LNCaP clone FGC (cell line): ENCODE measurements at regions not wholly inside any gene's neighbourhood (a gene's known extent, or its start where the extent isn't known, plus 50 kb on each side); places are given as distances from the start of the nearest gene placed in this dataset.
"Not testable (repeated sequence)": the region's sequence is repeated elsewhere in the genome, so short reads cannot be mapped to it uniquely, and the experiment has no call there.

Experiments used
- DNase-seq: peaks from one replicate; pipeline ENCODE4 v3.0.0-alpha.2; 2011; ENCODE audit warnings: low read depth
- H3K4me3 ChIP-seq: 2 replicates; pipeline ENCODE4 v1.5.1; 2011; ENCODE audit warnings: mild to moderate bottlenecking, low read depth, low read length, control low read depth
- TF ChIP-seq, protein P1 (sequence below): IDR thresholded peaks from 2 replicates; pipeline ENCODE4 v1.5.1; 2012; ENCODE audit warnings: mild to moderate bottlenecking; ENCODE audit not compliant: control insufficient read depth, insufficient read depth; ENCODE audit errors: extremely low read depth

DNA sequence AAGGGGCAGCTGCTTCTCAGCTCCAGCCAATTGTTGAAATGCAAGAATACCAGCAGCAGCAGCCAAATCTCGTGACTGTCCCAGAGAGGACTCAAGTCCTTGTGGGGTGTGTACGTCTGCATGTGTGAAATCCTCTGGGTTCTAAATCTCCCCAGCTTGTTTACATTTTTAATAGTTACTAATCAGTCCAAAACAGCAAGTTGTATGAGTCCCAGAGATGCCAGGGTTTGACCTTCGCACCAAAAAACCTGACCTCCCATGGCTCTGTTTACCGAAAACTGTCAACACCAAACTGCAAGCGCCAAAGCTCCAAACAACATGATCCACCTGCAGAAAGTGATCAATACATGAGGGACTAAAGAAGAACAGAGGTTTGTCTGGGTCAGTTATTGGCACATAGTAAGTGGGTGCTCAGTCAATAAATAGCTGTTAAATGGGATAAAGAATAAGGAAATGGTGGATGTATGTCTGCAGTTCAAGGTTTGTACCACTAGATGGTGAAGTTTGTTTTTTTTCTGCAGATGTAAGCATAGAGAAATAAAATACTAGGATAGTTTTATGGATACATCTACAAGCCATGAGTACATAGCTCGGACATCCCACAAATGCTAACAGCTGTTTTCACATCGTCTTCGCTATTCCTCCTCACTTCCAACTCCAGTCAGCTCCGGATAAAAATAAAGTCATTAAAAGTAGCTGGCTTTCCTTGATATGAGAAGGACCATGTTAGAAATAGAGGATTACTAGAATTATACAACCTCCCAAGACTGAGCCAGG lies 85.3 kb upstream of the ADRB2 start:
- DNase-seq, result peak; percentile 63
- TF ChIP-seq, protein P1, sequence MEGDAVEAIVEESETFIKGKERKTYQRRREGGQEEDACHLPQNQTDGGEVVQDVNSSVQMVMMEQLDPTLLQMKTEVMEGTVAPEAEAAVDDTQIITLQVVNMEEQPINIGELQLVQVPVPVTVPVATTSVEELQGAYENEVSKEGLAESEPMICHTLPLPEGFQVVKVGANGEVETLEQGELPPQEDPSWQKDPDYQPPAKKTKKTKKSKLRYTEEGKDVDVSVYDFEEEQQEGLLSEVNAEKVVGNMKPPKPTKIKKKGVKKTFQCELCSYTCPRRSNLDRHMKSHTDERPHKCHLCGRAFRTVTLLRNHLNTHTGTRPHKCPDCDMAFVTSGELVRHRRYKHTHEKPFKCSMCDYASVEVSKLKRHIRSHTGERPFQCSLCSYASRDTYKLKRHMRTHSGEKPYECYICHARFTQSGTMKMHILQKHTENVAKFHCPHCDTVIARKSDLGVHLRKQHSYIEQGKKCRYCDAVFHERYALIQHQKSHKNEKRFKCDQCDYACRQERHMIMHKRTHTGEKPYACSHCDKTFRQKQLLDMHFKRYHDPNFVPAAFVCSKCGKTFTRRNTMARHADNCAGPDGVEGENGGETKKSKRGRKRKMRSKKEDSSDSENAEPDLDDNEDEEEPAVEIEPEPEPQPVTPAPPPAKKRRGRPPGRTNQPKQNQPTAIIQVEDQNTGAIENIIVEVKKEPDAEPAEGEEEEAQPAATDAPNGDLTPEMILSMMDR, result peak; percentile 68

DNA sequence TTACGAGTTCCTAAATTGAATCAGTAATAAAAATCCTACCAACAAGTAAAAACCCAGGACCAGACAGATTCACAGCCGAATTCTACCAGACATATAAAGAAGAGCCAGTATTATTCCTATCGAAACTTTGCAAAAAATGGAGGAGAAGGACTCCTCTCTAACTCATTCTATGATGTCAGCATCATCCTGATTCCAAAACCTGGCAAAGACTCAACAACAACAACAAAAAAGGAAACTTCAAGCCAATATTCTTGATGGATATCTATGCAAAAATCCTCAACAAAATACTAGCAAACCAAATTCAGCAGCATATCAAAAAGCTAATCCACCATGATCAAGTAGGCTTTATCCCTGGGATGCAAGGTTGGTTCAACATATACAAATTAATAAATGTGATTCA lies 84.6 kb upstream of the ADRB2 start:
- not testable (repeated sequence) for DNase-seq, H3K4me3 ChIP-seq

More for the DNA sequence above, 85.3 kb upstream of the ADRB2 start:
- H3K4me3 ChIP-seq, result no peak overlapping the region

DNA sequence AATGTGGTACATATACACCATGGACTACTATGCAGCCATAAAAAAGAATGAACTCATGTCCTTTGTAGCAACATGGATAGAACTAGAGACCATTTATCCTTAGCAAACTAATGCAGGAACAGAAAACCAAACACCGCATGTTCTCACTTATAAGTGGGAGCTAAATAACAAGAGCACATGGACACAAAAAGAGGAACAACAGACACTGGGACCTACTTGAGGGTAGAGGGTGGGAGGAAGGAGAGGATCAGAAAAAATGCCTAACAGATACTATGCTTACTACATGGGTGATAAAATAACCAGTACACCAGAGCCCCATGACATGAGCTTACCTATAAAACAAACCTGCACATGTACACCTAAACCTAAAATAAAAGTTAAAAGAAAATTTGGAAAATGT lies 82.0 kb upstream of the ADRB2 start:
- DNase-seq, H3K4me3 ChIP-seq: not testable (repeated sequence)

DNA sequence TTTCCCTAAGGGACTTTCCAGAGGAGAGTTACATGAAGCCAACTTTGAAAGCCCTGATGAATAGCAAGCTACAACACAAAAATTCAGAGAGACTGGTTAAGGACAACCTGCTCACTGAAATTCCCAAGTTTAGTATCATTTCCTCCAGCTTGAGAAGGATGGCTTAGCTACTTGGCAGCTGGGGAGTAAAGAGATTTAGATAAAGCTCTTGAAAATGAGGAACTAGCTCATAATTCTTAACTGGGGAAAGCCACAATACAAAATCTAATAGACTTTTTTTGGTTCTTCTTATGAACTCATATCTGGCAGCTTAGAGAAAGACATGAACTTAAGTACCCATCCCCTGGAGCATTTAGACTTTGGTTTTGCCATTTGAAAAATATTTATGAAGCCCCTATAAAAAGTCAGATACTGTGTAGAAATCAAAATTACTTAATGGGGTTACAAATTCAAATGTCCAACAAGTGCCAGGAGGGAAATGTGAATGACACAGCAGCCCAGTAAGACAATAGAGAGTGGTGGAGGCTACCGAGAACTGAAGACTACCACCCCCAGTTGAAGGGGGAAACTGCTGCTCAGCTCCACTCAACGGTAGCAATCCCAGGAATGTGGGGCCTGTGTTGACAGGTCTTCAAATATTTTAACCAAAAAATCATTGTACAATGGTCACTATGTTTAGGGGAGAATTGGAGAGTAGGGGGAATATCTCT lies 79.4 kb upstream of the ADRB2 start:
- DNase-seq, result no peak
- no peak overlapping the region for H3K4me3 ChIP-seq
- TF ChIP-seq, protein P1, result no peak

DNA sequence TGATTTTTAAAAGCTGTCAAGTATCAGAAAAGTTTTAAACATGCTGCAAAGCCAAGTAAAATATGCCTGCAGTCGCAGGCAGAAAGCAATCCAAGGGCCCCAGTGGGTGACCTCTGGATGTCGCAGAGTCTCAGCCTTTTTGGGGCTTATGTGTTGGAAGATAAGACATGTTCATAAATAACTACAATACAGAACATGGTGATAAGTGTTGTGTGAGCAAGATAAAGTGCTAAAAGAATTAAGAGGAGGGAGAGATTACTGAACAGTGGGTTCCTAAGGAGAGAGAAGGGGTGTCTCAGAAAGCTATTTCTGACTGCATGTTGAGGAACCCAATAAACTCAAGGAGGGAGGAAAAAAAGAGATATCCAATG lies 78.9 kb upstream of the ADRB2 start:
- no peak for DNase-seq
- no peak overlapping the region for H3K4me3 ChIP-seq
- TF ChIP-seq, protein P1, result no peak

DNA sequence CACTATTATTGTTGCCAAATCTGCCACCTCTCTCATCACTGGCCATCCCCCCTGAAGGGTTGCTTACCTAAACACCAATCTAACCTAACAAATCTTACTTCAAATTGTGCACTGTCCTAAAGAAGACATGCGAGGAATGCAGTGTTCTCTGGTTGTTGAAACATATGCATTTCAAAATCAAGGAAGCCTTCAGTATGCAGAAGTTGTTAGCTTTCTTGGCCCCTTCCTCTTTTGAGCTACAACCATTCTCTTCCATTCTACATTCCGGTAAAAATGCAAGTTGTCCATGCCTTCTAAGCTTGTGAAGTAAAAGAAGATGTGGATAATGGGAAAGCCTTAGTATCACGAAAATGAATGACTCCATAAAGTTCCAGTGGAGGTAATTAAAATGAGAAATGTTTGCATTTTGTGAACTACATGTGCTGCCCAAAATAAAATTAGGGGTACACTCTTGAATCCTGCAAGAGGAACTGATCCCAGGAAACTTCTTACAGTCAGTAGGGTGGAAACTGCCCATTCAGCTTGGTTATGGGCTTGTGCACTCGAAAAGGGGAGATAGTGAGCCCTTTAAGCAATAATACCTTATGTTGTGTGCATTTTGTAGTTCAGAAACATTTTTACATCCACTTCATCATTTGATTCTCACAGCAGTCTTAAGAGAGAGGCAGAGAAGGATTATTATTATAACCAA lies 77.6 kb upstream of the ADRB2 start:
- TF ChIP-seq, protein P1, result no peak
- DNase-seq, result no peak
- H3K4me3 ChIP-seq, result no peak overlapping the region

DNA sequence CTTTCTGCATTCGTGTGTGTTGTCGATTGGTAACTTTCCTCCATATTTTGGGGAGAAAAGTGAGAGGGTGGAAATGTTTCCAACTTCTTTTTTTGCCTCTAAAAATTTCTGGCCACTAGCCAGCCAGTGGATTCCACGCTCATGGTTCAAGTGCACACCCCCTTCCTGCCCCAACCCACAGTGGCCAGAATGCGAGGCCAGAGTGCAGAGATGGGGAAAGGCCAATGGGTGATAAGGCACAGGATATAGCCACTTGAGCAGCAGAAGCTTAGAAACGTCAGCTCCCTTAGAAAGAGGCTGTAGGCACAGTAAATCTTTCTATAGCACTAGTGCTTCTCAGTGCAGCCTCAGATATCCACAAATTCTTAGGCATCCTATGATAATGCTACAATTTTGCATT lies 75.8 kb upstream of the ADRB2 start:
- no peak overlapping the region for H3K4me3 ChIP-seq
- TF ChIP-seq, protein P1, result no peak
- no peak for DNase-seq
